D721Med (cell line): ENCODE measurements at regions not wholly inside any gene's neighbourhood (a gene's known extent, or its start where the extent isn't known, plus 50 kb on each side); places are given as distances from the start of the nearest gene placed in this dataset.

Experiments used
- DNase-seq: peaks from one replicate; pipeline ENCODE4 v3.0.0; 2011; ENCODE audit warnings: low spot score; ENCODE audit not compliant: insufficient read length
- FAIRE-seq: peaks from 2 replicates; lab custom pipeline; 2011; peaks lifted over from hg19 to GRCh38; lab: Jason Lieb, UNC
- TF ChIP-seq, protein P1 (sequence below): IDR thresholded peaks from 2 replicates; pipeline ENCODE4 v1.5.1; 2012; ENCODE audit warnings: mild to moderate bottlenecking, control low read depth; ENCODE audit not compliant: insufficient read depth; ENCODE audit errors: missing control alignments

DNA sequence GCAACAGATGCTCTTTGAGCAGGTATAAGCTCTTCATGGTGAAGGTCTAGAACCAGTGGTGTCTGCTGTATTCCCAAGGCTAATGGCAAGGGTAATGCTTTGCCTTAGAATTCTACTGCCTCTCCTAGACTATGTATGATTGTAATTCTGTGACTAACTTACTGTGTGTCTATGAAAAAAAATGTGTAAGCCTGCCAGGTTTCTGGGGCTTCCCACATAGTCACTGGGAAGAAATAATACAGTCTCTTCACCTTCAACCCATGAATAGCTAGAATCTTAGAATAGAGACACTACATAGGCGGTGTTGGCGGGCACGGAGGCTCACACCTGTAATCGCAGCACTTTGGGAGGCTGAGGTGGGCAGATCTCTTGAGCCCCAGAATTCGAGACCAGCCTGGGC is 84.1 kb downstream of the C11orf91 start:
- TF ChIP-seq, protein P1, sequence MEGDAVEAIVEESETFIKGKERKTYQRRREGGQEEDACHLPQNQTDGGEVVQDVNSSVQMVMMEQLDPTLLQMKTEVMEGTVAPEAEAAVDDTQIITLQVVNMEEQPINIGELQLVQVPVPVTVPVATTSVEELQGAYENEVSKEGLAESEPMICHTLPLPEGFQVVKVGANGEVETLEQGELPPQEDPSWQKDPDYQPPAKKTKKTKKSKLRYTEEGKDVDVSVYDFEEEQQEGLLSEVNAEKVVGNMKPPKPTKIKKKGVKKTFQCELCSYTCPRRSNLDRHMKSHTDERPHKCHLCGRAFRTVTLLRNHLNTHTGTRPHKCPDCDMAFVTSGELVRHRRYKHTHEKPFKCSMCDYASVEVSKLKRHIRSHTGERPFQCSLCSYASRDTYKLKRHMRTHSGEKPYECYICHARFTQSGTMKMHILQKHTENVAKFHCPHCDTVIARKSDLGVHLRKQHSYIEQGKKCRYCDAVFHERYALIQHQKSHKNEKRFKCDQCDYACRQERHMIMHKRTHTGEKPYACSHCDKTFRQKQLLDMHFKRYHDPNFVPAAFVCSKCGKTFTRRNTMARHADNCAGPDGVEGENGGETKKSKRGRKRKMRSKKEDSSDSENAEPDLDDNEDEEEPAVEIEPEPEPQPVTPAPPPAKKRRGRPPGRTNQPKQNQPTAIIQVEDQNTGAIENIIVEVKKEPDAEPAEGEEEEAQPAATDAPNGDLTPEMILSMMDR, result no peak
- no peak for DNase-seq
- FAIRE-seq, result no peak

DNA sequence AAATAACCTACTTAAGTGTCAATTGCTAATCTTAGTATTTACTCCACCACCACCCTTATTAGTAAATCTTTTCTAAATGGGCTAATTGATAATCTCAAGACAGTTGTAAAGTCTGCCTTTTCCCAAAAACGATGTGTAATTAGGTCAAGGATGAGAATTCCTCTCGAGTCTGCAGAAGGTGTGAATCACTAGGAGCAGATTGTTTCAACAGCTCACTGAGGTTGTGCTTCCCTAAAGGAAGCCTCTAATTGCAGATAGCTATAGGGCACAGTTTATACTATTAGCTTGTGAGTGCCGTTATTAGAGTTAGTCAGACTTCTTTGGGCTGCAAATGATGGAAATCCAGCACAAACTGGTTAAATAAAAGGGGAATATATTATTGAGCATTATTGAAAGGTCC is 84.9 kb downstream of the C11orf91 start:
- no peak for DNase-seq
- no peak for FAIRE-seq
- TF ChIP-seq, protein P1, result no peak

GRCh38 chr11:33613404-33613803 is 87.2 kb downstream of the C11orf91 start:
- TF ChIP-seq, protein P1, result no peak
- FAIRE-seq, result no peak
- DNase-seq, result no peak

- TF ChIP-seq, protein P1, result no peak
These were observed 89.7 kb downstream of the C11orf91 start for GRCh38 chr11:33610903-33611302.

DNA sequence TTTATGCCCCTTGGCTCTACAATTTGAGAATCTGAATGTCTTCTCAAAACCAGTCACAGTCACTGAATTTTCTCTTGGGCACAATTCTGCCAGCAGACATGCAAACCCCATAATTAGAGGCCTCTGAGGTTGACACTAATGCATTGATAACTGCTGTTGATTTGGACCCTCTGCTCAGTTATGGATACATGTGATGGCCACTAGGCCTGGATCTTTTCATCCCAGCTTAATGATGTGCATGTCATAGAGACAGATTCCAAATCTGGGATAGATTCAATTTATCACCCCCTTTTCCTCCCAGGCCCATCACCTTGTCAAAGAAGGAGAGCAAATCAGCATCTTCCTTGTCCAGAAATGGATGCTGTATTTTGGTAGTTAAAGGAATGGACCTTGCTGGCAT is 92.2 kb downstream of the C11orf91 start:
- TF ChIP-seq, protein P1, result no peak
- FAIRE-seq, result no peak
- no peak for DNase-seq

More at GRCh38 chr11:33610903-33611302, 89.7 kb downstream of the C11orf91 start:
- FAIRE-seq (no peak), DNase-seq (no peak)

GRCh38 chr11:33606762-33607161 is 93.9 kb downstream of the C11orf91 start:
- TF ChIP-seq, protein P1, result no peak
- no peak for FAIRE-seq
- DNase-seq, result no peak

DNA sequence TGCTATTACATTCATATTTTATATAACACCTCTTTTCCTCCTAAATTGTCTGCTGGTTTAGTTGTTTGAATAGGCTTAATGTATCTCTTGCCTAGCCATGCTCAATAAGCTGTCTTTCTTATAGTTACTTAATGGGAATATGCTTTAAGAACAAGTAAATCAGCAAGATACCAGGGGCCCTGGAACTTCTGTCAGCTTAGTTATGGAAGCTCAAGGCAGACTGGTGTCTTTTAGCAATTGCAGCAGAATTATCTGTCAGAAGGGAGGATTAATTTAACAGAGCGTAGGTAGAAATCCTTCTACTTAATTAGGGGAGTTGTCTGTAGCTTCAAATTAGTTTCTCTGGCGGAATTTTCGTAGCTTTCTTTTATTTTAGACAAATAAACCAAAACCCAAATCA is 94.9 kb downstream of the C11orf91 start:
- DNase-seq, result peak; percentile 31
- TF ChIP-seq, protein P1, result no peak
- FAIRE-seq, result no peak
